GM12878 (cell line): ENCODE measurements at regions not wholly inside any gene's neighbourhood (a gene's known extent, or its start where the extent isn't known, plus 50 kb on each side); places are given as distances from the start of the nearest gene placed in this dataset.

Source experiments
- ATAC-seq: fragments of 200-7000 bp; cut with Tn5 transposase; 3 replicates; pipeline ENCODE4 v1.9.1; 2020; ENCODE audit warnings: mild to moderate bottlenecking, moderate library complexity
- BruUV-seq: library from RNA; stranded (reverse); fragments of 400-500 nt; replicated peaks from 2 replicates; lab custom pipeline; 2021; lab: Mats Ljungman, UMichigan
- CTCF ChIA-PET: fragments of 300-600 bp; sonication (Branson Sonifier 250); formaldehyde crosslinking; extraction: SDS; loops from one replicate; lab custom pipeline; 2021; ENCODE audit warnings: inconsistent platforms; lab: Yijun Ruan, JAX
- POLR2A ChIA-PET: fragments of 350-600 bp; formaldehyde crosslinking; extraction: SDS; loops from one replicate; lab custom pipeline; 2021; ENCODE audit warnings: inconsistent platforms; lab: Charles Lee
- RAD21 ChIA-PET: fragments of 300-600 bp; sonication (Branson Sonifier 250); formaldehyde crosslinking; loops from one replicate; lab custom pipeline; 2023; ENCODE audit warnings: antibody characterized with exemption; ENCODE audit not compliant: unreplicated experiment; lab: Charles Lee
- SMC1A ChIA-PET: fragments of 300-600 bp; sonication (Branson Sonifier 250); formaldehyde crosslinking; loops from one replicate; lab custom pipeline; 2023; ENCODE audit not compliant: unreplicated experiment, uncharacterized antibody; lab: Charles Lee
- DNase-seq: peaks from one replicate; pipeline ENCODE4 v3.0.0-alpha.2; 2011; ENCODE audit warnings: low read depth, low spot score
- FAIRE-seq: peaks from 3 replicates; lab custom pipeline; 2011; peaks lifted over from hg19 to GRCh38; lab: Jason Lieb, UNC
- H2AFZ ChIP-seq: 2 replicates; pipeline ENCODE4 v1.6.0; 2011; ENCODE audit warnings: low read depth, low read length, control low read depth; ENCODE audit not compliant: control insufficient read depth
- H3K27ac ChIP-seq: 2 replicates; pipeline ENCODE4 v1.5.1; 2011; ENCODE audit warnings: control low read depth; ENCODE audit not compliant: control insufficient read depth, insufficient read depth
- H3K27me3 ChIP-seq, 2 experiments: replicated peaks in 1 of 2; 2 replicates each; pipeline versions ENCODE4 v1.6.0 to v1.6.1; 2011; ENCODE audit warnings: low read length in 1 of 2; ENCODE audit not compliant: control insufficient read depth in 2 of 2, insufficient read depth in 2 of 2
- H3K36me3 ChIP-seq, 2 experiments: 2 replicates each; pipeline ENCODE4 v1.5.1; 2011; ENCODE audit warnings: low read length in 1 of 2; ENCODE audit not compliant: control insufficient read depth in 2 of 2, insufficient read depth in 2 of 2
- H3K4me1 ChIP-seq: 2 replicates; pipeline ENCODE4 v1.6.1; 2011; ENCODE audit warnings: mild to moderate bottlenecking, low read length, moderate library complexity, mixed read lengths; ENCODE audit not compliant: control insufficient read depth, insufficient read depth
- H3K4me2 ChIP-seq: 2 replicates; pipeline ENCODE4 v1.6.0; 2011; ENCODE audit warnings: control low read depth; ENCODE audit not compliant: control insufficient read depth, insufficient read depth
- H3K4me3 ChIP-seq: fragments of 200-600 bp; sonication (generic); 2 replicates; pipeline ENCODE4 v1.5.1; 2016
- H3K79me2 ChIP-seq: 2 replicates; pipeline ENCODE4 v1.6.0; 2011; ENCODE audit warnings: low read length; ENCODE audit not compliant: control insufficient read depth, insufficient read depth
- H3K9ac ChIP-seq: 2 replicates; pipeline ENCODE4 v1.8.0; 2011; ENCODE audit warnings: low read length, control low read depth, mixed read lengths; ENCODE audit not compliant: control insufficient read depth, insufficient read depth
- H3K9me3 ChIP-seq: replicated peaks from 3 replicates; pipeline ENCODE4 v1.5.1; 2011; ENCODE audit warnings: mild to moderate bottlenecking, low read length; ENCODE audit not compliant: control insufficient read depth, insufficient read depth
- H4K20me1 ChIP-seq: 2 replicates; pipeline ENCODE4 v1.6.0; 2011; ENCODE audit not compliant: control insufficient read depth, insufficient read depth
- CHD2 ChIP-seq: IDR thresholded peaks from 2 replicates; pipeline ENCODE4 v1.6.1; 2011; ENCODE audit warnings: low read depth, low read length, improper control_type of control experiment, borderline replicate concordance
- CREB1 ChIP-seq: IDR thresholded peaks from 2 replicates; pipeline ENCODE4 v1.6.1; 2012; ENCODE audit warnings: low read depth, mild to moderate bottlenecking, inconsistent platforms
- EED ChIP-seq: sonication (generic); IDR thresholded peaks from 2 replicates; pipeline ENCODE4 v1.6.1; 2016; ENCODE audit warnings: antibody characterized with exemption, low read depth
- GATAD2B ChIP-seq: fragments of 450-650 bp; conservative IDR thresholded peaks from 2 replicates; pipeline ENCODE4 v1.6.1; 2017; ENCODE audit warnings: low read depth, mild to moderate bottlenecking, moderate library complexity
- IKZF1 ChIP-seq: fragments of 450-650 bp; conservative IDR thresholded peaks from 2 replicates; pipeline ENCODE4 v1.6.1; 2017; ENCODE audit warnings: antibody characterized with exemption, mild to moderate bottlenecking
- IRF5 ChIP-seq: fragments of 450-650 bp; IDR thresholded peaks from 2 replicates; pipeline ENCODE4 v1.6.1; 2017; ENCODE audit warnings: borderline replicate concordance
- MEF2B ChIP-seq: fragments of 450-650 bp; IDR thresholded peaks from 2 replicates; pipeline ENCODE4 v1.6.1; 2018; ENCODE audit warnings: mild to moderate bottlenecking, moderate library complexity; ENCODE audit not compliant: partially characterized antibody, poor library complexity, severe bottlenecking
- NBN ChIP-seq: fragments of 450-650 bp; IDR thresholded peaks from 2 replicates; pipeline ENCODE4 v1.6.1; 2016
- NRF1 ChIP-seq: conservative IDR thresholded peaks from 2 replicates; pipeline ENCODE4 v1.6.1; 2011; ENCODE audit warnings: mild to moderate bottlenecking, low read depth, low read length, improper control_type of control experiment
- RELB ChIP-seq: fragments of 450-650 bp; IDR thresholded peaks from 2 replicates; pipeline ENCODE4 v1.6.1; 2017; ENCODE audit warnings: low read depth, mild to moderate bottlenecking, moderate library complexity
- REST ChIP-seq: IDR thresholded peaks from 2 replicates; pipeline ENCODE4 v1.6.1; 2012; ENCODE audit warnings: mild to moderate bottlenecking, low read depth, low read length
- SIX5 ChIP-seq: IDR thresholded peaks from 2 replicates; pipeline ENCODE4 v1.6.1; 2011; ENCODE audit warnings: mild to moderate bottlenecking, low read depth, low read length, moderate library complexity; ENCODE audit not compliant: severe bottlenecking
- SMARCA5 ChIP-seq: fragments of 450-650 bp; IDR thresholded peaks from 2 replicates; pipeline ENCODE4 v1.6.1; 2017; ENCODE audit warnings: mild to moderate bottlenecking
- YBX1 ChIP-seq: fragments of 450-650 bp; IDR thresholded peaks from 2 replicates; pipeline ENCODE4 v1.6.1; 2016; ENCODE audit warnings: antibody characterized with exemption
- ZNF687 ChIP-seq: fragments of 450-650 bp; IDR thresholded peaks from 2 replicates; pipeline ENCODE4 v1.6.1; 2017; ENCODE audit warnings: mild to moderate bottlenecking, moderate library complexity
- WGBS: methylation state at CpG from one replicate; pipeline ENCODE4 v1.1.6; 2016; ENCODE audit warnings: low lambda C conversion rate; ENCODE audit not compliant: insufficient replicate concordance, insufficient coverage; ENCODE audit errors: missing lambda C conversion rate; 5-methylcytosine and 5-hydroxymethylcytosine counted together
- in situ Hi-C: fragments of 300-500 bp; cut with MboI; formaldehyde crosslinking; loops from 9 replicates; pipeline ENCODE4 v1.14.3; 2018; ENCODE audit warnings: mixed read lengths
- intact Hi-C: fragments of 100-400 bp; cut with micrococcal nuclease; formaldehyde crosslinking; loops from one replicate; pipeline ENCODE4 v1.14.2; 2022; ENCODE audit not compliant: unreplicated experiment

- H3K27me3 ChIP-seq, result no peaks in the 10 kb centered on the region
- ChIA-PET CTCF (no interaction called here), POLR2A (no interaction called here), RAD21 (no interaction called here), SMC1A (interaction anchor here (1.3 kb wide), 1 partner anchor 71 kb away, joined by 3 read pairs; no protein-coding TSS in a partner anchor)
- WGBS, result 96% methylated on average over 17 of the region's 17 CpGs
- BruUV-seq, result no TSS peak
- H3K4me2 ChIP-seq, result no peak overlapping the region
- no peaks in the 10 kb centered on the region for H3K79me2 ChIP-seq
- H3K9ac ChIP-seq, result no peak overlapping the region
- no peak for ATAC-seq
- H3K4me1 ChIP-seq, result peaks cover 15% of the 10 kb centered on the region
- in situ Hi-C loops, result no loop called here
- H4K20me1 ChIP-seq, result no peaks in the 10 kb centered on the region
- H3K27ac ChIP-seq, result no peak overlapping the region
- H3K36me3 ChIP-seq, result no peaks in the 10 kb centered on the region; a peak in 1 of 4 replicates
- no peak overlapping the region for H2AFZ ChIP-seq
- H3K9me3 ChIP-seq, result no peaks in the 10 kb centered on the region
- no peak for DNase-seq
- no peak for FAIRE-seq
- intact Hi-C loops, result no loop called here
- no peak overlapping the region for H3K4me3 ChIP-seq
- TF ChIP-seq SMARCA5 (no peak), IRF5 (no peak), CREB1 (no peak), MEF2B (no peak), NRF1 (no peak), IKZF1 (no peak), ZNF687 (no peak), GATAD2B (no peak), SIX5 (no peak), RELB (no peak), REST (no peak), CHD2 (no peak), NBN (no peak), EED (no peak), YBX1 (no peak)
Observed at GRCh38 chr21:36250423-36251075, 69.4 kb upstream of the MORC3 start.
